ENCODE measurements at regions not wholly inside any gene's neighbourhood (a gene's known extent, or its start where the extent isn't known, plus 50 kb on each side); places are given as distances from the start of the nearest gene placed in this dataset.

- H3K4me3 ChIP-seq (ENCODE audit: low read depth, low read length) = no peak overlapping the region
- TF ChIP-seq, protein P1, sequence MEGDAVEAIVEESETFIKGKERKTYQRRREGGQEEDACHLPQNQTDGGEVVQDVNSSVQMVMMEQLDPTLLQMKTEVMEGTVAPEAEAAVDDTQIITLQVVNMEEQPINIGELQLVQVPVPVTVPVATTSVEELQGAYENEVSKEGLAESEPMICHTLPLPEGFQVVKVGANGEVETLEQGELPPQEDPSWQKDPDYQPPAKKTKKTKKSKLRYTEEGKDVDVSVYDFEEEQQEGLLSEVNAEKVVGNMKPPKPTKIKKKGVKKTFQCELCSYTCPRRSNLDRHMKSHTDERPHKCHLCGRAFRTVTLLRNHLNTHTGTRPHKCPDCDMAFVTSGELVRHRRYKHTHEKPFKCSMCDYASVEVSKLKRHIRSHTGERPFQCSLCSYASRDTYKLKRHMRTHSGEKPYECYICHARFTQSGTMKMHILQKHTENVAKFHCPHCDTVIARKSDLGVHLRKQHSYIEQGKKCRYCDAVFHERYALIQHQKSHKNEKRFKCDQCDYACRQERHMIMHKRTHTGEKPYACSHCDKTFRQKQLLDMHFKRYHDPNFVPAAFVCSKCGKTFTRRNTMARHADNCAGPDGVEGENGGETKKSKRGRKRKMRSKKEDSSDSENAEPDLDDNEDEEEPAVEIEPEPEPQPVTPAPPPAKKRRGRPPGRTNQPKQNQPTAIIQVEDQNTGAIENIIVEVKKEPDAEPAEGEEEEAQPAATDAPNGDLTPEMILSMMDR (conservative IDR thresholded peaks at IDR 0.05; ENCODE audit: low read depth, low read length) = no peak
- DNase-seq (ENCODE audit: low read depth) = no peak
These were observed 323.9 kb downstream of the GATA3 start for GRCh38 chr10:8378198-8378983.

DNA sequence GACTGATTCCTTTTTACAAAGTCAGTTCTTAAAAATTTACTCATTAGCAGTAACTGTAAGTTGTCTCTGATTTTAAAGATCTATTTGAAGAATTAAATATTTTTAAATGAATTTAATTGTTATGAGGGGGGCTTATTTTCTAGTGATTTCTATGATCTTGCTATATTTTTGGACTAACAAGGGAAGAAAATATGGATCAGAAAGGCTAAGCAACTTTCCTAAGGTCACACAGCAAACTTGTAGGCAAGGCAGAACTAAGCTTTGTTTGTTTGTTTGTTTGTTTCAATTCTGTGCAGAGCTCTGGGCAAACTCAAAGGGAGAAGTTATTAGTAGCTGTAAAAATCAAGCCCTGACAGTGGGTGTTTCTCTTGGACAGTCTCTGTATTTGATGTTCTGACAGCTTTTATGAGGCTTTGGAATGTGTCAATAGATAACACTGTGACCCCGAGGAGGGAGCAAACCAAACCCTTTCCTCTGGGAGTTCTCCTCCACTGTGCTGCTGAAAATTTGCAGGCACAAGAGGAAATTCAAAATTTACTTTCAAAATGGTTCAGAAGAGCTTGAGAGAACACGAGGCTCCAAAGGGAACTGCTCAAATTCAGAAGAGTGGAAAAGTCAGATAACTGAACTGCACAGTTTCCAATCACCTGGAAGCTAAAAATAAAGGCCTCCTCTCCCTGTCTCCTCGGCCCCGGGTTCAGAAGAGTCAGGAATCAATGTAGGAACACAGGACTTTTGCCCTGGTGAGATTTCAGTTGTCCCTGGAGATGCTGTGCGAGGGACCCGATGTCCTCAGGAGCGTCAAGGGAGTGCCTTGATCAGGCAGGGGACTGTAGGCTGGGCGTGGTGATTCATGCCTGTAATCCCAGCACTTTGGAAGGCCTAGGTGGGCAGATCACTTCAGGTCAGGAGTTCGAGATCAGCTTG is 325.7 kb downstream of the GATA3 start:
- DNase-seq (ENCODE audit: low read depth) = peak; percentile 2
- TF ChIP-seq, protein P1 (conservative IDR thresholded peaks at IDR 0.05; ENCODE audit: low read depth, low read length) = no peak
- no peak overlapping the region for H3K4me3 ChIP-seq (ENCODE audit: low read depth, low read length)

DNA sequence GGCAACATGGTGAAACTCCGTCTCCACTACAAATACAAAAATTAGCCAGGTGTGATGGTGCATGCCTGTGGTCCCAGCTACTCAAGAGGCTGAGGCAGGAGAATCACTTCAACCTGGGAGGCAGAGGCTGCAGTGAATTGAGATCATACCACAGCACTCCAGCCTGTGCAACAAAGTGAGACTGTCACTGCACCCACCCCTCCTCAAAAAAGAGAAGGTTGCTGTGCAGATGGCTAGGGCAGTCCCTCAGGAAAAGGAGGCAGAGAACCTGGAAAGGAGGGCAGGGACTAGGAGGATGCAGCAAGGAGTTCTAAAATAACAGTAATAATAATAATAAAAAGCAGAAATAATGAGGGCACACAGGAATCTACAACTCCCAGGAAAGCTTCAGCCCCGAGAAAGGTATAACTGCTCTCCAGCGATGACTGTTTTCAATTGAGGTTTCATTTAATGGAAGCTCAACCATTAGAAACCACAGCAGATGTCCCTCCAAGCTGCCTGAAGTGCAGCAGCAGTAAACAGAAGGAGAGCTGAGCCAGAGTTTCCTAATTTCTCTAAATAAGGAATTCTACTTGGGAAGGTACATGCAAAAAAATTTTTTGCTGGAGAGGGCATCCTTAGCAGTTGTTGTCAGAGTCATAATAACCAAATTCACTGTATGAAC is 326.5 kb downstream of the GATA3 start:
- no peak for DNase-seq (ENCODE audit: low read depth)
- TF ChIP-seq, protein P1 (conservative IDR thresholded peaks at IDR 0.05; ENCODE audit: low read depth, low read length) = no peak
- no peak overlapping the region for H3K4me3 ChIP-seq (ENCODE audit: low read depth, low read length)

GRCh38 chr10:8386781-8387180 is 332.3 kb downstream of the GATA3 start:
- no peak overlapping the region for H3K4me3 ChIP-seq (ENCODE audit: low read depth, low read length)
- TF ChIP-seq, protein P1 (conservative IDR thresholded peaks at IDR 0.05; ENCODE audit: low read depth, low read length) = no peak
- DNase-seq (ENCODE audit: low read depth) = no peak

DNA sequence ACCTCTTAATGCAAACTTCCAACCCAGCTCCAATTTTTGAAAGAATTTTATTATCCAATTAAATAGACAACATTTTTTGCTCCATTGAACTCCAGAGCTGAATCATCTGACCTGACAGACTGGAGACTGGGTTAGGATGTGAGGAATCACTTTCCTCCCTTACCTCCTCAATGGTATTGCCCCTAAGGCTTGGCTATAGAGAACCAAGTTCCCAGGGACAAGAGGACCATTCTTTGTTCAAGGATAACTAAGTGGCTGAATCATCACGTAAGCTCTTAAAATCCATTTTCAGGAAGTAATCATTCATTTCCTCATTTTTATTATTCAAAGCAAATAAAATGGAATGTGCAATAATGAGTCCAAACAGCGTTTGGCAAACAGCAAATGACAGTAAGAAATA is 335.1 kb downstream of the GATA3 start:
- no peak overlapping the region for H3K4me3 ChIP-seq (ENCODE audit: low read depth, low read length)
- DNase-seq (ENCODE audit: low read depth) = no peak
- TF ChIP-seq, protein P1 (conservative IDR thresholded peaks at IDR 0.05; ENCODE audit: low read depth, low read length) = no peak

GRCh38 chr10:8392216-8392615 is 337.7 kb downstream of the GATA3 start:
- H3K4me3 ChIP-seq (ENCODE audit: low read depth, low read length) = no peak overlapping the region
- TF ChIP-seq, protein P1 (conservative IDR thresholded peaks at IDR 0.05; ENCODE audit: low read depth, low read length) = no peak
- DNase-seq (ENCODE audit: low read depth) = peak; percentile 12

Data from choroid plexus epithelial cell (primary cell).